Mucosa of descending colon (tissue), 3 donors: ENCODE measurements at regions not wholly inside any gene's neighbourhood (a gene's known extent, or its start where the extent isn't known, plus 50 kb on each side); places are given as distances from the start of the nearest gene placed in this dataset.

Experiments used
- ATAC-seq: fragments of 200-7000 bp; cut with Tn5 transposase; one replicate; pipeline ENCODE4 v1.9.1; 2020; ENCODE audit warnings: mild to moderate bottlenecking, moderate library complexity
- DNase-seq, 3 donors: peaks; one replicate each; pipeline ENCODE4 v3.0.0-alpha.2; 2020
- H3K36me3 ChIP-seq: fragments of 200-600 bp; one replicate; pipeline ENCODE4 v1.8.0; 2021; ENCODE audit warnings: low read depth, mild to moderate bottlenecking
- H3K4me1 ChIP-seq: fragments of 200-600 bp; one replicate; pipeline ENCODE4 v1.8.0; 2021; ENCODE audit warnings: low read depth, mild to moderate bottlenecking
- H3K4me3 ChIP-seq: fragments of 200-600 bp; one replicate; pipeline ENCODE4 v1.8.0; 2021; ENCODE audit warnings: mild to moderate bottlenecking
- H3K9me3 ChIP-seq: fragments of 200-600 bp; one replicate; pipeline ENCODE4 v1.8.0; 2021; ENCODE audit warnings: mild to moderate bottlenecking
- intact Hi-C, 2 donors: fragments of 100-400 bp; cut with DNase I in 1 of 2; cut with micrococcal nuclease in 1 of 2; formaldehyde crosslinking; loops; one replicate each; pipeline versions ENCODE4 v1.11.0 to v1.11.1; 2022; cut with DNase I, micrococcal nuclease
- TF ChIP-seq, protein P1 (sequence below): fragments of 200-600 bp; IDR thresholded peaks from one replicate; pipeline ENCODE4 v1.8.0; 2022; ENCODE audit warnings: antibody characterized with exemption, mild to moderate bottlenecking
- donor health status: DM: no; HTN: no; CAD: no; lungs with moderate emphysema.
- donor health status: DM: no; HTN: no; CAD: no.
- donor health status: DM: no; HTN: yes; CAD: no.

- TF ChIP-seq, protein P1, sequence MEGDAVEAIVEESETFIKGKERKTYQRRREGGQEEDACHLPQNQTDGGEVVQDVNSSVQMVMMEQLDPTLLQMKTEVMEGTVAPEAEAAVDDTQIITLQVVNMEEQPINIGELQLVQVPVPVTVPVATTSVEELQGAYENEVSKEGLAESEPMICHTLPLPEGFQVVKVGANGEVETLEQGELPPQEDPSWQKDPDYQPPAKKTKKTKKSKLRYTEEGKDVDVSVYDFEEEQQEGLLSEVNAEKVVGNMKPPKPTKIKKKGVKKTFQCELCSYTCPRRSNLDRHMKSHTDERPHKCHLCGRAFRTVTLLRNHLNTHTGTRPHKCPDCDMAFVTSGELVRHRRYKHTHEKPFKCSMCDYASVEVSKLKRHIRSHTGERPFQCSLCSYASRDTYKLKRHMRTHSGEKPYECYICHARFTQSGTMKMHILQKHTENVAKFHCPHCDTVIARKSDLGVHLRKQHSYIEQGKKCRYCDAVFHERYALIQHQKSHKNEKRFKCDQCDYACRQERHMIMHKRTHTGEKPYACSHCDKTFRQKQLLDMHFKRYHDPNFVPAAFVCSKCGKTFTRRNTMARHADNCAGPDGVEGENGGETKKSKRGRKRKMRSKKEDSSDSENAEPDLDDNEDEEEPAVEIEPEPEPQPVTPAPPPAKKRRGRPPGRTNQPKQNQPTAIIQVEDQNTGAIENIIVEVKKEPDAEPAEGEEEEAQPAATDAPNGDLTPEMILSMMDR = no peak
- DNase-seq (no peak), ATAC-seq (peak; percentile 60)
- no peaks in the 10 kb centered on the region for H3K9me3 ChIP-seq
- H3K36me3 ChIP-seq = no peaks in the 10 kb centered on the region
- intact Hi-C loops = no loop called here
- H3K4me3 ChIP-seq = no peak overlapping the region
- no peaks in the 10 kb centered on the region for H3K4me1 ChIP-seq
These were observed 186.0 kb upstream of the PIRT start for GRCh38 chr17:11023639-11024479.

GRCh38 chr17:11006530-11006929 is 168.6 kb upstream of the PIRT start:
- no peaks in the 10 kb centered on the region for H3K36me3 ChIP-seq
- intact Hi-C loops = no loop called here
- no peak for DNase-seq
- H3K4me1 ChIP-seq = no peaks in the 10 kb centered on the region
- ATAC-seq = no peak
- no peak overlapping the region for H3K4me3 ChIP-seq
- TF ChIP-seq, protein P1 = no peak
- no peaks in the 10 kb centered on the region for H3K9me3 ChIP-seq

- Histone ChIP-seq H3K4me3 (no peak overlapping the region), H3K4me1 (no peaks in the 10 kb centered on the region), H3K36me3 (no peaks in the 10 kb centered on the region), H3K9me3 (no peaks in the 10 kb centered on the region)
- ATAC-seq (no peak), DNase-seq (no peak)
- TF ChIP-seq, protein P1 = no peak
- intact Hi-C loops = no loop called here
These were observed 168.1 kb upstream of the PIRT start for GRCh38 chr17:11005940-11006339.

DNA sequence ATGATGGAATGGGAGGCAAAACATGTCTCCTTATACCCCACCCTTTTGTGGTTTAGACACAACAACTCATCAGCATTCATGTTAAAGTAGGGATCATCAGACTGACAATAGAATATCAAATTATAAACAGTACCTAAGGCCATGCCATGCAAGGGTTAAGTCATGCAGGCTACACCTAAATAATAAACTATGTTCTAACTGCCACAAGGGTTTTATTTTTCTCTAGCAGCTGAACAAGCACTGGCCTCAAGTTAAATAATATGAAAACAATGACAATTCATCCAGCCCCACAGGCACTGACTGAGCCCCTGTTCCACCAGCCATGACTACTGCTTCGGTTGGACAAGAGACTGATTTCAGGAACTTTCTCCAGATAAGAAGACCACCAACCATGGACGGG is 164.5 kb upstream of the PIRT start:
- DNase-seq = peak in 1 of 3 donors; percentile 5
- Histone ChIP-seq H3K4me1 (no peaks in the 10 kb centered on the region), H3K9me3 (no peaks in the 10 kb centered on the region), H3K4me3 (no peak overlapping the region), H3K36me3 (no peaks in the 10 kb centered on the region)
- ATAC-seq = peak; percentile 70
- intact Hi-C loops = no loop called here
- TF ChIP-seq, protein P1 = no peak

GRCh38 chr17:11001651-11002050 is 163.8 kb upstream of the PIRT start:
- TF ChIP-seq, protein P1 = no peak
- H3K4me1 ChIP-seq = no peaks in the 10 kb centered on the region
- DNase-seq (no peak), ATAC-seq (no peak)
- no peaks in the 10 kb centered on the region for H3K36me3 ChIP-seq
- intact Hi-C loops = no loop called here
- no peaks in the 10 kb centered on the region for H3K9me3 ChIP-seq
- H3K4me3 ChIP-seq = no peak overlapping the region
